Naive B cell (primary cell): ENCODE measurements at regions not wholly inside any gene's neighbourhood (a gene's known extent, or its start where the extent isn't known, plus 50 kb on each side); places are given as distances from the start of the nearest gene placed in this dataset.

Experiments
- ATAC-seq, 2 donors: fragments of 150-1000 bp; cut with Tn5 transposase; 2 replicates each; pipeline ENCODE4 v1.10.0; 2021; ENCODE audit warnings: low read depth in 2 of 2, mild to moderate bottlenecking in 2 of 2, moderate library complexity in 2 of 2
- DNase-seq: peaks from one replicate; pipeline ENCODE4 v3.0.0; 2022
- H3K27ac Mint-ChIP-seq, 6 donors: one replicate each; pipeline ENCODE4 v1.8.0; 2020 to 2022; ENCODE audit warnings: mild to moderate bottlenecking in 6 of 6, mixed read lengths in 6 of 6, moderate library complexity in 5 of 6, inconsistent platforms in 2 of 6
- H3K27me3 Mint-ChIP-seq, 3 donors: one replicate each; pipeline ENCODE4 v1.8.0; 2021 to 2022; ENCODE audit warnings: mixed read lengths in 3 of 3, mild to moderate bottlenecking in 1 of 3
- H3K36me3 Mint-ChIP-seq, 2 donors: one replicate each; pipeline ENCODE4 v1.8.0; 2020 to 2022; ENCODE audit warnings: mixed read lengths in 2 of 2, inconsistent platforms in 1 of 2, mild to moderate bottlenecking in 1 of 2
- H3K4me1 Mint-ChIP-seq, 3 donors: one replicate each; pipeline ENCODE4 v1.8.0; 2020 to 2022; ENCODE audit warnings: mixed read lengths in 3 of 3, inconsistent platforms in 1 of 3, mild to moderate bottlenecking in 1 of 3, moderate library complexity in 1 of 3
- H3K4me3 Mint-ChIP-seq, 8 donors: one replicate each; pipeline ENCODE4 v1.8.0; 2020 to 2022; ENCODE audit warnings: mild to moderate bottlenecking in 8 of 8, mixed read lengths in 8 of 8, moderate library complexity in 8 of 8, inconsistent platforms in 2 of 8
- H3K9me3 Mint-ChIP-seq, 7 donors: one replicate each; pipeline ENCODE4 v1.8.0; 2020 to 2022; ENCODE audit warnings: mixed read lengths in 7 of 7, mild to moderate bottlenecking in 5 of 7, inconsistent platforms in 2 of 7, moderate library complexity in 1 of 7

GRCh38 chr7:4612237-4612636 lies 69.9 kb upstream of the FOXK1 start:
- no peaks in the 10 kb centered on the region for H3K36me3 Mint-ChIP-seq
- H3K4me3 Mint-ChIP-seq = no peak overlapping the region
- ATAC-seq = no peak
- no peak for DNase-seq
- no peak overlapping the region for H3K27ac Mint-ChIP-seq
- H3K27me3 Mint-ChIP-seq = peaks cover 6 to 12% (median 8%) of the 10 kb centered on the region in 3 donors
- H3K9me3 Mint-ChIP-seq = no peaks in the 10 kb centered on the region
- H3K4me1 Mint-ChIP-seq = peaks cover 14 to 17% (median 16%) of the 10 kb centered on the region in 3 donors

- peak overlapping the region in 2 of 6 donors; percentile 44 to 56 for H3K27ac Mint-ChIP-seq
- H3K9me3 Mint-ChIP-seq = no peaks in the 10 kb centered on the region
- peaks cover 5 to 9% (median 6%) of the 10 kb centered on the region in 3 donors for H3K27me3 Mint-ChIP-seq
- no peaks in the 10 kb centered on the region for H3K36me3 Mint-ChIP-seq
- peak overlapping the region; percentile 10 to 85 (median 76) for H3K4me3 Mint-ChIP-seq
- no peak for ATAC-seq
- DNase-seq = no peak
- peaks cover 14 to 17% (median 16%) of the 10 kb centered on the region in 3 donors for H3K4me1 Mint-ChIP-seq
Observed at GRCh38 chr7:4612939-4613841, 68.9 kb upstream of the FOXK1 start.

DNA sequence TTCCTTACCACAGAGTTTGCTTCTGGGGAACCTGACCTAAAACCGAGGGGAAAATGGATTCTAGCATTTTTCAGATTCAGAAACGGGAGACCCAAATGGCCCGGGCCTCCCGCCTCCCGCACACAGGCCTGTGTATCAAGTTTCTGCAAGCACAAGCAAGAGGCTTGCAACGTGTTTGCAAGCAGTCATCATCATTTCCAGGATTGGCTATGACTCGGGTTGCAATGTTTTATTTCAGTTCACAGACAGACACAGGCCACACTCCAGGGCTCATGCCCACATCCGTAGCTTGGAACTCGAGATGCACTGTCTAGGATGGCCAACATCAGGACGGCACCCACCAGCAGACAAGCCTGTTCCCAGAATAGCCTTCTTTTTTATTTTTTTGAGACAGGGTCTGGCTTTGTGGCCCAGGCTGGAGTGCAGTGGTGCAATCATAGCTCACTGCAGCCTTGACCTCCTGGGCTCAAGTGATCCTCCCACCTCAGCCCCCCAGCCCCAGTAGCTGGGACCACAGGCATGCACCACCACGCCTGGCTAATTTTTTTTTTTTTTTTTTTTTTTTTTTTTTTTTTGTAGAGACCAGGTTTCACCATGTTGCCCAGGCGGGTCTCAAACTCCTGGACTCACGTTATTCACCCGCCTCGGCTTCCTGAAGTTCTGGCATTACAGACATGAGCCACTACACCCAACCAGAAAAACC lies 68.1 kb upstream of the FOXK1 start:
- peak overlapping the region in 1 of 6 donors; percentile 56 for H3K27ac Mint-ChIP-seq
- no peaks in the 10 kb centered on the region for H3K36me3 Mint-ChIP-seq
- DNase-seq (no peak), ATAC-seq (no peak)
- H3K4me3 Mint-ChIP-seq = peak overlapping the region in 6 of 8 donors; percentile 62 to 85 (median 76)
- H3K9me3 Mint-ChIP-seq = no peaks in the 10 kb centered on the region
- H3K4me1 Mint-ChIP-seq = peaks cover 14 to 17% (median 16%) of the 10 kb centered on the region in 3 donors
- peaks cover 5 to 9% (median 6%) of the 10 kb centered on the region in 3 donors for H3K27me3 Mint-ChIP-seq

DNA sequence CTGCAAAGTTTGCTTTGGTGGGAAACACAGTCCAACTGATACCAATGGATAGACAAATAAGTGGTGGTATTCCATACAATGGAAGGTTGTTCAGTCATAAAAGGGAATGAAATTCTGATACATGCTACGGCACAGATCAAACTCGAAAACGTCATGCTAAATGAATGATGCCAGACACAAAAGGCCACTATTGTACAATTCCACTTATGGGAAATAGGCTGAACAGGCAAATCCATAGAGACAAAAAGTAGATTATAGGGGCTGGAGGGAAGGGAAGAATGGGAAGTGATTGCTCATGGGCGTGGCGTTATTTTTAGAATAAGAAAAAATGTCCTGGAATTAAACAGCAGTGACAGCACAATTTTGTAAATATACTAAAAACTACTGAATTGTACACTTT lies 66.0 kb upstream of the FOXK1 start:
- no peak for DNase-seq
- no peak for ATAC-seq
- no peaks in the 10 kb centered on the region for H3K36me3 Mint-ChIP-seq
- peaks cover 11 to 17% (median 11%) of the 10 kb centered on the region in 3 donors for H3K4me1 Mint-ChIP-seq
- H3K9me3 Mint-ChIP-seq = peaks cover 0 to 5% (median 0%) of the 10 kb centered on the region in 7 donors
- H3K27ac Mint-ChIP-seq = no peak overlapping the region
- no peak overlapping the region for H3K4me3 Mint-ChIP-seq
- H3K27me3 Mint-ChIP-seq = peaks cover 0 to 4% (median under 1%) of the 10 kb centered on the region in 3 donors

DNA sequence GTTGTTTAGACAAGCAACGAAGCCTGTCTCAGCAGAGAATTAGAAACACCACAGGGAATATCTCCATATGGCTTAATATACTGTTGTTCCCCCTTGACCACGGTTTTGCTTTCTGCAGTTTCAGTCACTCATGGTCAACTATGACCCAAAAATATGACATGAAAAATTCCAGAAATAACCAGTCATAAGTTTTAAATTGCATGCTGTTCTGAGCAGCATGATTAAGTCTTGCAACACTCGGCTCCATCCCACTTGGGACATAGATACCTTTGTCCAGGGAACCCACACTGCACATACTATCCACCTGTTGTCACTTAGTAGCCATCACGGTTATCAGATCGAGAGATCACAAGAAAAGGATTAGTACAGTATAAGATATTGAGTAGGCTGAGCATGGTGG lies 60.7 kb upstream of the FOXK1 start:
- Mint-ChIP-seq H3K27ac (no peak overlapping the region), H3K36me3 (no peaks in the 10 kb centered on the region), H3K4me3 (no peak overlapping the region), H3K9me3 (peaks cover 0 to 13% (median 9%) of the 10 kb centered on the region in 7 donors), H3K4me1 (peaks cover 4 to 10% (median 7%) of the 10 kb centered on the region in 3 donors), H3K27me3 (peaks cover 0 to 8% (median 0%) of the 10 kb centered on the region in 3 donors)
- ATAC-seq (no peak), DNase-seq (no peak)

DNA sequence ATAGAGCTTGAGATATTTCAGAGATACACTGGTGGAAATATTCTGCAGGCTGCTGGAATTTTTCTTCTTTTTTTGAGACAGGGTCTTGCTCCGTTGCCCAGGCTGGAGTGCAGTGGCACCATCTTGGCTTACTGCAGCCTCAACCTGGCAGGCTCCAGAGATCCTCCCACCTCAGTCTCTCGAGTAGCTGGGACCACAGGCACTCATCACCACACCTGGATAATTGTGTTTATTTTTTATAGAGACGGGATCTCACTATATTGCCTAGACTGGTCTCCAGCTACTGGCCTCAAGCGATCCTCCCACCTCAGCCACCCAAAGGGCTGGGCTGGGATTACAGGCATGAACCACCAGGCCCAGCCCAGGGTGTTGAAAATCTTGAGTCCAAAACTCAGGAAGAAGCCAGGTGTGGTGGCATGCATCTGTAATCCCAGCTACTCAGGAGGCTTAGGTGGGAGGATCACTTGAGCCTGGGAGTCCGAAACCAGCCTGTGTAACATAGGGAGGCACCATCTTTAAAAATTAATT lies 55.7 kb upstream of the FOXK1 start:
- peaks cover 0 to 11% (median 8%) of the 10 kb centered on the region in 7 donors for H3K9me3 Mint-ChIP-seq
- H3K36me3 Mint-ChIP-seq = no peaks in the 10 kb centered on the region
- H3K4me1 Mint-ChIP-seq = peaks cover 4 to 9% (median 7%) of the 10 kb centered on the region in 3 donors
- DNase-seq = no peak
- no peak overlapping the region for H3K27ac Mint-ChIP-seq
- no peak for ATAC-seq
- H3K4me3 Mint-ChIP-seq = no peak overlapping the region
- H3K27me3 Mint-ChIP-seq = peaks cover 8 to 18% (median 8%) of the 10 kb centered on the region in 3 donors

- H3K27ac Mint-ChIP-seq = no peak overlapping the region
- no peak overlapping the region for H3K4me3 Mint-ChIP-seq
- no peak for ATAC-seq
- H3K27me3 Mint-ChIP-seq = peaks cover 8 to 24% (median 15%) of the 10 kb centered on the region in 3 donors
- DNase-seq = no peak
- H3K9me3 Mint-ChIP-seq = peaks cover 0 to 4% (median 0%) of the 10 kb centered on the region in 7 donors
- peaks cover 4 to 9% (median 7%) of the 10 kb centered on the region in 3 donors for H3K4me1 Mint-ChIP-seq
- H3K36me3 Mint-ChIP-seq = no peaks in the 10 kb centered on the region
Observed at GRCh38 chr7:4629287-4629895, 52.7 kb upstream of the FOXK1 start.

GRCh38 chr7:4631380-4632179 lies 50.5 kb upstream of the FOXK1 start:
- peaks cover 0 to 1% (median 0%) of the 10 kb centered on the region in 3 donors for H3K4me1 Mint-ChIP-seq
- no peaks in the 10 kb centered on the region for H3K36me3 Mint-ChIP-seq
- peaks cover 8 to 15% (median 15%) of the 10 kb centered on the region in 3 donors for H3K27me3 Mint-ChIP-seq
- ATAC-seq (no peak), DNase-seq (no peak)
- H3K4me3 Mint-ChIP-seq = no peak overlapping the region
- H3K9me3 Mint-ChIP-seq = no peaks in the 10 kb centered on the region
- H3K27ac Mint-ChIP-seq = no peak overlapping the region
